NT2/D1 (cell line): ENCODE measurements at regions not wholly inside any gene's neighbourhood (a gene's known extent, or its start where the extent isn't known, plus 50 kb on each side); places are given as distances from the start of the nearest gene placed in this dataset.
"Not testable (repeated sequence)": the region's sequence is repeated elsewhere in the genome, so short reads cannot be mapped to it uniquely, and the experiment has no call there.

Experiments
- DNase-seq: peaks from one replicate; pipeline ENCODE4 v3.0.0-alpha.2; 2011; ENCODE audit warnings: low read depth, low spot score
- H3K27me3 ChIP-seq: 2 replicates; pipeline ENCODE4 v1.6.0; 2011; ENCODE audit warnings: mild to moderate bottlenecking; ENCODE audit not compliant: insufficient read length, insufficient read depth
- H3K36me3 ChIP-seq: 2 replicates; pipeline ENCODE4 v1.6.1; 2011; ENCODE audit warnings: mild to moderate bottlenecking, low read length, mixed read lengths; ENCODE audit not compliant: insufficient read depth, insufficient read length
- H3K4me1 ChIP-seq: 2 replicates; pipeline ENCODE4 v1.5.1; 2011; ENCODE audit not compliant: insufficient read depth, insufficient read length
- H3K4me3 ChIP-seq: 2 replicates; pipeline ENCODE4 v1.5.1; 2011; ENCODE audit warnings: low read depth; ENCODE audit not compliant: insufficient read length
- H3K9ac ChIP-seq: 2 replicates; pipeline ENCODE4 v1.6.0; 2011; ENCODE audit warnings: low read depth; ENCODE audit not compliant: insufficient read length
- H3K9me3 ChIP-seq: 2 replicates; pipeline ENCODE4 v1.5.1; 2011; ENCODE audit warnings: mild to moderate bottlenecking, low read length; ENCODE audit not compliant: insufficient read depth
- SUZ12 ChIP-seq: IDR thresholded peaks from 2 replicates; pipeline ENCODE4 v1.6.1; 2011; ENCODE audit not compliant: insufficient read length, insufficient read depth; ENCODE audit errors: extremely low read depth
- YY1 ChIP-seq: IDR thresholded peaks from 2 replicates; pipeline ENCODE4 v1.6.1; 2011; ENCODE audit not compliant: insufficient read length, insufficient read depth
- ZNF274 ChIP-seq: IDR thresholded peaks from 2 replicates; pipeline ENCODE4 v1.6.1; 2011; ENCODE audit warnings: mild to moderate bottlenecking, low read depth, low read length

DNA sequence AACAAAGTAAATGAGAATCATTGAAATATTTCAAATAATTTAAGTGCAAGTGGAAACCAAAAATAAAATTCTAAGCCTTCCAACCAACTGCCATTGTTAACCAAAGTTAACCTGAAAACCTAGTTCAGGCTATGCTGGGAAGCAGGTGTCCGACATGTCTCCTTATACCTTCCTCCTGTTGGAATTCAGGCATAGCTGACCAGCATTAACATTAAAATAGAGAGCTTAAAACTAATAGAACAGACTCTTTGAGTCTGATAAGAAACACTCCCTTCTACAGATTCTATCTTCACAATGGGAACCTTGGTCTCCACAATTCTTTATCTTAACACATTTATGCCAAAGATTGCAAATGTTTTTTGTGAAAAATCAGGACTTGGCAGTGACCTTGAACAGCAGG is 1004.9 kb upstream of the NRXN1 start:
- H3K9me3 ChIP-seq, result no peaks in the 10 kb centered on the region
- DNase-seq, result no peak
- H3K27me3 ChIP-seq, result no peaks in the 10 kb centered on the region
- no peak overlapping the region for H3K9ac ChIP-seq
- no peaks in the 10 kb centered on the region for H3K4me1 ChIP-seq
- TF ChIP-seq YY1 (no peak), SUZ12 (no peak), ZNF274 (no peak)
- no peak overlapping the region for H3K4me3 ChIP-seq
- no peaks in the 10 kb centered on the region for H3K36me3 ChIP-seq

DNA sequence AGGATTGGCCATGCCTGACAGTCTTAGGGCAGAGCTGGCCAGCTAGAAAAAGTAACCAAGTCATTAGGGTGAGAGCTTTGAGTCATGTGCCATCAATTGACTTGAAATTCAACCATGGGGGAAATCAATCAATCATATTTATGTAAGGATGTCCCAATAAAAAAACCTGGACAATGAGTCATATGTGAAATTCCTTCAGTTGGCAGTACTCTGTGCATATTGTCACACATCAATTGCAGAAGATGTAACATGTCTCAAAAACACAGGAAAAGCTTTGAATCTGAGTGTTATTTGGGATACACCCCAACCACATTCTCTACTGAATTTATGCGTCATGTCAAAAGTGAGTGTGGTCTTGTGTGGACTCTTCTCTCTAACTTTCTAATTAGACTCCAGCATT is 1004.1 kb upstream of the NRXN1 start:
- H3K36me3 ChIP-seq, result no peaks in the 10 kb centered on the region
- H3K9ac ChIP-seq, result no peak overlapping the region
- H3K4me1 ChIP-seq, result no peaks in the 10 kb centered on the region
- no peak for DNase-seq
- H3K4me3 ChIP-seq, result no peak overlapping the region
- H3K27me3 ChIP-seq, result no peaks in the 10 kb centered on the region
- TF ChIP-seq SUZ12, result no peak
- no peak for TF ChIP-seq ZNF274
- TF ChIP-seq YY1, result no peak
- no peaks in the 10 kb centered on the region for H3K9me3 ChIP-seq

DNA sequence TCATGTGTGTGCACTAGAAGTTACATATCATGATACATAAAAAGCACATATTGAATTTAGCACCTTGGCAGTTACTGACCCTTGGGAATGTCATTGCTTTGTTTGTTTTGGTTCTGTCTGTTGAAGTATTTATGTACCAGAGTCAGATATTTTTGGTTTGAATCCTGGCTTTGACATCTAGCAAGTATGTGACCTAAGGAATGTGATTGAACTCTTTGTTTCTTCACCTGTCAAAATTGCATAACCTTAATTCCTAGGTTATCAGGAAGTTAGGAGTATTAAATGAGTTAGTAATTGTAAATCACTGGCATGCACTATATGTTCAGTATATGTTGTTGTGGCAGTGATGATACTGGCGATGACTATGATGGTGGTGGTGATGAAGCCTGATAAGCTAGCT is 1003.5 kb upstream of the NRXN1 start:
- Histone ChIP-seq H3K36me3 (no peaks in the 10 kb centered on the region), H3K9ac (no peak overlapping the region), H3K4me3 (no peak overlapping the region), H3K9me3 (no peaks in the 10 kb centered on the region), H3K4me1 (no peaks in the 10 kb centered on the region), H3K27me3 (no peaks in the 10 kb centered on the region)
- TF ChIP-seq ZNF274 (no peak), SUZ12 (no peak), YY1 (no peak)
- no peak for DNase-seq

DNA sequence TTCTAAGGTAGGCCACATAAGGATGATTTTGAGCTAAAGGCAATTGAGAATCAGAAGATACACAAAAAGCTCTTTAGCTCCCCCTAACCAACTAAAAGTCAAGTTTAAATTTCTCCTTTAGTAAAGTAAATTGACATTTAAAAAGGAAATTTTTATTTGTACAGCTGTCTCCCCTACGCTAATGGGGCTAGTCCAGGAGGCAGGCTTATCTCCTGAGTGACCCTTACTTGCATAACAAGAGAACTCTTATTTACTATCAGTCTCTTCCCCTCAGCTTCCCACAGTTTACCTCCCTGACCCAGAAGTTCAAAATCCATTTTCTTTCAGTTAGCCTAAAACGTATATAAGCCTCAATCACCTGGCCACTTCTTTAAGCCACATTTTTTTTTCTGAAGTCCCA is 1002.8 kb upstream of the NRXN1 start:
- Histone ChIP-seq H3K36me3 (no peaks in the 10 kb centered on the region), H3K4me3 (no peak overlapping the region), H3K27me3 (no peaks in the 10 kb centered on the region), H3K4me1 (no peaks in the 10 kb centered on the region), H3K9me3 (no peaks in the 10 kb centered on the region), H3K9ac (no peak overlapping the region)
- TF ChIP-seq ZNF274, result no peak
- TF ChIP-seq SUZ12, result no peak
- no peak for TF ChIP-seq YY1
- DNase-seq, result no peak

DNA sequence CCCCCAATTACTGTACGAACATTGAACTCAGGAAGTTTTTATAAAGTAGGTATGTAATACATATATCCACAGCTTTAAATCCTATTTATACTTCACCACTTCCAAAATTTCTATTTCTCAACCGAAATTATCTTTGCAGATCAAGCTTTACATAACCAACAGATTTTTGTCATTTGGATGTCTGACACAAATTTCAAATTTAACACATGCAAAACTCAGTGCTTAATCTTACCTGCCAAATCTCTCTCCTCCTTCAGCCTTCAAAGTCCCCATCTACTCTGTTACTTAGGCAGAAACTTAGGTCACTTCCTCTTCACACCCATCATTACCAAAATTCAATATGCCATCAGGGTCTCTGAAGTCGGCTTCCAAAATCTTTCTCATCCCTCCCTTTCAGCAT is 990.1 kb upstream of the NRXN1 start:
- DNase-seq, result no peak
- no peak overlapping the region for H3K9ac ChIP-seq
- no peak for TF ChIP-seq YY1
- no peak for TF ChIP-seq ZNF274
- no peak for TF ChIP-seq SUZ12
- no peak overlapping the region for H3K4me3 ChIP-seq
- no peaks in the 10 kb centered on the region for H3K9me3 ChIP-seq
- H3K36me3 ChIP-seq, result no peaks in the 10 kb centered on the region
- H3K27me3 ChIP-seq, result no peaks in the 10 kb centered on the region
- H3K4me1 ChIP-seq, result no peaks in the 10 kb centered on the region

DNA sequence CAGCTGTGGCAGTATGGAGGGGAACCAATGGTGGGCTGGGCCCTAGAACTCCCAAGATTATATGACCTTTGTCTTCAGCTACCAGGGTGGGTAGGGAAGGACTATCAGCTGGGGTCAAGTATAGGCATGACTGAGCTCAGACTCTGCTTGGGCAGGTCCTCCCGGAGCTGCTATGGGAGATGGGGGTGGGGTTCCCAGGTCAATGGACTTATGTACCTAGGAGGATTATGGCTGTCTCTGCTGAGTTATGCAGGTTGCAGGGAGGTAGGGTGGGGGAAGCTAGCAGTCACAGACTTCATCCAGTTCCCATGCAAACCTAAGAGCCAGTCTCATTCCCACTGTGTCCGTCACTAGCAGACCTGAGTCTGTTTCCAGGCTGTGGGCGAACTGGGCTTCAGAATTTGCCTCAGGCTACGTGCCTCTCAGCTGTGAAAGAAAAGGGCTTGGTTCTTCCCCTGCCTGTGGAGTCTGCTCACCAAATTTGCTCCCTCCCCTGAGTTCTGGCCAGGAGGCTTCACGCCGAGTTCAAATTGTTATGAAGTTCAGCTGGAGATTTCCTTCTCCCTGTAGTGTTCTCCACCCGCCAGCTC is 985.8 kb upstream of the NRXN1 start:
- no peaks in the 10 kb centered on the region for H3K4me1 ChIP-seq
- H3K9ac ChIP-seq, result no peak overlapping the region
- H3K27me3 ChIP-seq, result no peaks in the 10 kb centered on the region
- no peak for DNase-seq
- no peaks in the 10 kb centered on the region for H3K36me3 ChIP-seq
- no peaks in the 10 kb centered on the region for H3K9me3 ChIP-seq
- no peak overlapping the region for H3K4me3 ChIP-seq
- TF ChIP-seq SUZ12 (no peak), YY1 (no peak), ZNF274 (no peak)

DNA sequence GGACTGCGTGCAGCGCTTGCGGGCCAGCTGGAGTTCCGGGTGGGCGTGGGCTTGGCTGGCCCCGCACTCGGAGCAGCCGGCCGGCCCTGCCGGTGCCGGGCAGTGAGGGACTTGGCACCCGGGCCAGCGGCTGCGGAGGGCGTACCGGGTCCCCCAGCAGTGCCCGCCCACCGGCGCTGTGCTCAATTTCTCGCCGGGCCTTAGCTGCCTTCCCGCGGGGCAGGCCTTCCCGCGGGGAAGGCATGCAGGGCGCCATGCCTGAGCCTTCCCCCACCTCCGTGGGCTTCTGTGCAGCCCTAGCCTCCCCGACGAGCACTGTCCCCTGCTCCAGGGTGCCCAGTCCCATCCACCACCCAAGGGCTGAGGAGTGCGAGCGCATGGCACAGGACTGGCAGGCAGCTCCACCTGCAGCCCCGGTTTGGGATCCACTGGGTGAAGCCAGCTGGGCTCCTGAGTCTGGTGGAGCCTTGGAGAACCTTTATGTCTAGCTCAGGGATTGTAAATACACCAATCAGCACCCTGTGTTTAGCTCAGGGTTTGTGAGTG is 975.0 kb upstream of the NRXN1 start:
- H3K4me1 ChIP-seq, H3K9me3 ChIP-seq, DNase-seq, H3K9ac ChIP-seq, H3K36me3 ChIP-seq, H3K4me3 ChIP-seq, H3K27me3 ChIP-seq: not testable (repeated sequence)
